Liver (tissue), 8 donors: ENCODE measurements at regions not wholly inside any gene's neighbourhood (a gene's known extent, or its start where the extent isn't known, plus 50 kb on each side); places are given as distances from the start of the nearest gene placed in this dataset.

Experiments used
- DNase-seq: peaks from one replicate; pipeline ENCODE4 v3.0.0-alpha.2; 2017; ENCODE audit warnings: low spot score
- H3K27ac ChIP-seq, 2 donors: one replicate each; pipeline ENCODE4 v1.7.0; 2013; ENCODE audit warnings: inconsistent platforms in 2 of 2, low read length in 2 of 2, control low read depth in 1 of 2, low read depth in 1 of 2, mild to moderate bottlenecking in 1 of 2
- H3K27me3 ChIP-seq, 4 donors: one replicate each; pipeline versions ENCODE4 v1.6.1 to v1.7.0; 2013; ENCODE audit warnings: low read length in 3 of 4, inconsistent platforms in 1 of 4, mild to moderate bottlenecking in 1 of 4, moderate library complexity in 1 of 4; ENCODE audit not compliant: control insufficient read depth in 4 of 4, insufficient read depth in 4 of 4
- H3K36me3 ChIP-seq, 4 donors: one replicate each; pipeline versions ENCODE4 v1.6.1 to v1.7.0; 2013; ENCODE audit warnings: low read length in 3 of 4, mild to moderate bottlenecking in 3 of 4, low read depth in 1 of 4, moderate library complexity in 1 of 4; ENCODE audit not compliant: control insufficient read depth in 4 of 4, insufficient read depth in 3 of 4
- H3K4me1 ChIP-seq, 4 donors: one replicate each; pipeline versions ENCODE4 v1.6.1 to v1.7.0; 2013; ENCODE audit warnings: low read length in 3 of 4, mild to moderate bottlenecking in 3 of 4, moderate library complexity in 1 of 4; ENCODE audit not compliant: control insufficient read depth in 4 of 4, insufficient read depth in 4 of 4
- H3K4me3 ChIP-seq, 3 donors: one replicate each; pipeline versions ENCODE4 v1.6.1 to v1.7.0; 2013; ENCODE audit warnings: low read length in 3 of 3, control low read depth in 1 of 3, low read depth in 1 of 3, mild to moderate bottlenecking in 1 of 3
- H3K9ac ChIP-seq, 2 donors: one replicate each; pipeline ENCODE4 v1.7.0; 2013; ENCODE audit warnings: low read length in 2 of 2, mild to moderate bottlenecking in 2 of 2, moderate library complexity in 2 of 2, control low read depth in 1 of 2, low read depth in 1 of 2
- H3K9me3 ChIP-seq, 4 donors: one replicate each; pipeline versions ENCODE4 v1.6.1 to v1.7.0; 2013; ENCODE audit warnings: low read length in 3 of 4; ENCODE audit not compliant: control insufficient read depth in 4 of 4
- ATF3 ChIP-seq: IDR thresholded peaks from 2 replicates; pipeline ENCODE4 v1.6.1; 2016; ENCODE audit warnings: antibody characterized with exemption
- CTCF ChIP-seq: fragments of 150-350 bp; IDR thresholded peaks from 2 replicates; pipeline ENCODE4 v1.5.1; 2017; ENCODE audit warnings: improper control_type of control experiment, low read depth, low read length; ENCODE audit not compliant: missing input control
- EGR1 ChIP-seq, 2 donors: IDR thresholded peaks; 2 replicates each; pipeline ENCODE4 v1.6.1; 2016 to 2018; ENCODE audit warnings: antibody characterized with exemption in 2 of 2, low read depth in 2 of 2
- FOXA1 ChIP-seq: IDR thresholded peaks from 2 replicates; pipeline ENCODE4 v1.6.1; 2016; ENCODE audit warnings: antibody characterized with exemption
- GABPA ChIP-seq, 2 donors: IDR thresholded peaks in 1 of 2; conservative IDR thresholded peaks in 1 of 2; 2 replicates each; pipeline ENCODE4 v1.6.1; 2016; ENCODE audit warnings: antibody characterized with exemption in 2 of 2, mild to moderate bottlenecking in 1 of 2, moderate library complexity in 1 of 2
- HNF4A ChIP-seq, 2 donors: conservative IDR thresholded peaks; 2 replicates each; pipeline ENCODE4 v1.6.1; 2016; ENCODE audit warnings: antibody characterized with exemption in 2 of 2, mild to moderate bottlenecking in 2 of 2
- HNF4G ChIP-seq: IDR thresholded peaks from 2 replicates; pipeline ENCODE4 v1.6.1; 2016; ENCODE audit warnings: antibody characterized with exemption
- NR2F2 ChIP-seq: IDR thresholded peaks from 2 replicates; pipeline ENCODE4 v1.6.1; 2016; ENCODE audit warnings: antibody characterized with exemption
- REST ChIP-seq: IDR thresholded peaks from 2 replicates; pipeline ENCODE4 v1.6.1; 2016; ENCODE audit warnings: antibody characterized with exemption, mild to moderate bottlenecking
- RXRA ChIP-seq, 2 donors: IDR thresholded peaks; 2 replicates each; pipeline ENCODE4 v1.6.1; 2017 to 2018; ENCODE audit warnings: antibody characterized with exemption in 2 of 2, mild to moderate bottlenecking in 1 of 2
- SP1 ChIP-seq: IDR thresholded peaks from 2 replicates; pipeline ENCODE4 v1.6.1; 2018; ENCODE audit warnings: antibody characterized with exemption, mild to moderate bottlenecking
- TAF1 ChIP-seq: conservative IDR thresholded peaks from 2 replicates; pipeline ENCODE4 v1.6.1; 2016; ENCODE audit warnings: antibody characterized with exemption, mild to moderate bottlenecking
- YY1 ChIP-seq: IDR thresholded peaks from 2 replicates; pipeline ENCODE4 v1.6.1; 2016; ENCODE audit warnings: antibody characterized with exemption, mild to moderate bottlenecking
- whole genome bisulfite sequencing: extraction: QIAGEN DNeasy Blood & Tissue Kit; methylation state at CpG from one replicate; pipeline ENCODE4 v1.1.7; 2013; 5-methylcytosine and 5-hydroxymethylcytosine counted together
- TF ChIP-seq, protein P1 (sequence below): IDR thresholded peaks from 2 replicates; pipeline ENCODE4 v1.6.1; 2016; ENCODE audit warnings: antibody characterized with exemption
- donor health status: healthy.
- donor health status: healthy.
- donor health status: healthy.
- donor health status: healthy.
- donor health status: healthy.

DNA sequence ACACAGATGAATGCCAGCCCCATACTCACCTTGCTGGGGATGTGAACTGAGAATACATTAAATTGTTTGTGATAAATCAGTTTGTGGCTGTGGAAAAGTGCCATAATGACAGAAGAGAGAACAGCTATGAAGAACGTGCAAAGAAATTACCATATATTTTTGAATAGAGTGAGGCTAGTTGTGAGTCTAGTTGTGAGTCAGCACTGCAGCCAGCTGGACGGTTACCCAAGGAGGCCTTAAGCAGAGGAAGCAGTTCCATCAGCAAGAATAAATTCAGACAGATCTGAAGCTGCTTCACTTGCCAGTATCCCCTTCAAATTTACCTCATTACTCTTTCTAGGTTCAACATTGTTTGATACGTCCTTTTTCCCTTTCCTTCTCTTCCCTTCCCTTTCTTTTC, 446.0 kb downstream of the MTRR start:
- Histone ChIP-seq H3K27ac (no peak overlapping the region), H3K36me3 (no peaks in the 10 kb centered on the region), H3K27me3 (peaks cover 0 to 4% (median 2%) of the 10 kb centered on the region in 4 donors), H3K4me3 (no peak overlapping the region), H3K9me3 (no peaks in the 10 kb centered on the region), H3K4me1 (no peaks in the 10 kb centered on the region), H3K9ac (no peak overlapping the region)
- WGBS: 50% methylated on average over 3 of the region's 3 CpGs
- DNase-seq: no peak
- TF ChIP-seq RXRA (IDR thresholded peaks at IDR 0.05): no peak
- TF ChIP-seq EGR1 (IDR thresholded peaks at IDR 0.05; ENCODE audit: low read depth in 2 of 2): no peak

DNA sequence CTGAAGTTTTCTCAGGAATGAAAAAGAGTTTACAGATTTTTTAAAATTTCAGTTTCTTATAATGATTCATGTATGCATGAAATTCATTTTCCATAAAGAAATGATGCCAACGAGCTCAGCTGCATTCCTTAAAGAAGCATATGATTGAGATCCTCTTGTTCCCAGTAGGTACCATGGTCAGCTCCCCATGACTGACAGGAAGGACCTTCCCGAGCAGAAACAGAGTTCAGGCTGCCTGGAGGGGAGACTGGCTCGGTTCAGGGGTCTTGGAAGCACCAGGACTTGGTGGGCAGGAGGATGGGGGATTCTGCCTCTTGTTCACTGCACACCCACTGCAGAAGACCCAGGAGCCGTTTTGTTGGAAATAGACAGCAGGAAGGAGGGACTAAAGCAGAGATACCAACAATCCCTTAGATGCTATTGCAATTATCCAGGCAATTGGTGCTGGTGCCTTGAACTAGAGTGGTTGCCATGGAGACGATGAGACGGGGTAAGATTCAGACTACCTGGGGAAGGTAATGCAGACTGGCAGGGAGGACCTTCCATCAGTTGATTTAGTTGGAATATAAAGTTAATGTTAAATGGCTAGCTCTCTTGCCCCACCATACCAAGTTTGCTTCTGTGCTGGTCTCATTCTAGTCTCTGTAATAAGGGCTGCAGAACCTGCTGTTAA, 447.8 kb downstream of the MTRR start:
- no peaks in the 10 kb centered on the region for H3K36me3 ChIP-seq
- DNase-seq: no peak
- H3K9me3 ChIP-seq: no peaks in the 10 kb centered on the region
- no peak for TF ChIP-seq TAF1
- no peak for TF ChIP-seq HNF4G
- TF ChIP-seq FOXA1: no peak
- TF ChIP-seq REST: no peak
- TF ChIP-seq ATF3: no peak
- no peak for TF ChIP-seq HNF4A (conservative IDR thresholded peaks at IDR 0.05)
- TF ChIP-seq, protein P1, sequence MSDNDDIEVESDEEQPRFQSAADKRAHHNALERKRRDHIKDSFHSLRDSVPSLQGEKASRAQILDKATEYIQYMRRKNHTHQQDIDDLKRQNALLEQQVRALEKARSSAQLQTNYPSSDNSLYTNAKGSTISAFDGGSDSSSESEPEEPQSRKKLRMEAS: no peak
- no peak for TF ChIP-seq YY1
- TF ChIP-seq CTCF: no peak
- no peak for TF ChIP-seq NR2F2
- TF ChIP-seq GABPA (IDR thresholded peaks at IDR 0.05 in 1 of 2, conservative IDR thresholded peaks at IDR 0.05 in 1 of 2): no peak
- no peak for TF ChIP-seq SP1
- H3K9ac ChIP-seq: no peak overlapping the region
- H3K27ac ChIP-seq: no peak overlapping the region
- no peaks in the 10 kb centered on the region for H3K4me1 ChIP-seq
- no peak overlapping the region for H3K4me3 ChIP-seq
- H3K27me3 ChIP-seq: peaks cover 0 to 7% (median 2%) of the 10 kb centered on the region in 4 donors
- 27% methylated on average over 6 of the region's 6 CpGs for whole genome bisulfite sequencing
